GM12864 (cell line): ENCODE measurements at regions not wholly inside any gene's neighbourhood (a gene's known extent, or its start where the extent isn't known, plus 50 kb on each side); places are given as distances from the start of the nearest gene placed in this dataset.

Experiments
- DNase-seq: peaks from one replicate; pipeline ENCODE4 v3.0.0-alpha.2; 2011; ENCODE audit warnings: low read depth
- H3K4me3 ChIP-seq: 2 replicates; pipeline ENCODE4 v1.5.1; 2011; ENCODE audit warnings: mild to moderate bottlenecking, low read depth, low read length, control low read depth
- CTCF ChIP-seq: IDR thresholded peaks from 2 replicates; pipeline ENCODE4 v1.5.1; 2011; ENCODE audit warnings: low read depth, mild to moderate bottlenecking, moderate library complexity, low read length, control low read depth, inconsistent platforms; ENCODE audit errors: missing control alignments

GRCh38 chr4:36394352-36394903, 113.0 kb downstream of the DTHD1 start:
- DNase-seq: peak; percentile 13
- no peak overlapping the region for H3K4me3 ChIP-seq
- no peak for TF ChIP-seq CTCF

DNA sequence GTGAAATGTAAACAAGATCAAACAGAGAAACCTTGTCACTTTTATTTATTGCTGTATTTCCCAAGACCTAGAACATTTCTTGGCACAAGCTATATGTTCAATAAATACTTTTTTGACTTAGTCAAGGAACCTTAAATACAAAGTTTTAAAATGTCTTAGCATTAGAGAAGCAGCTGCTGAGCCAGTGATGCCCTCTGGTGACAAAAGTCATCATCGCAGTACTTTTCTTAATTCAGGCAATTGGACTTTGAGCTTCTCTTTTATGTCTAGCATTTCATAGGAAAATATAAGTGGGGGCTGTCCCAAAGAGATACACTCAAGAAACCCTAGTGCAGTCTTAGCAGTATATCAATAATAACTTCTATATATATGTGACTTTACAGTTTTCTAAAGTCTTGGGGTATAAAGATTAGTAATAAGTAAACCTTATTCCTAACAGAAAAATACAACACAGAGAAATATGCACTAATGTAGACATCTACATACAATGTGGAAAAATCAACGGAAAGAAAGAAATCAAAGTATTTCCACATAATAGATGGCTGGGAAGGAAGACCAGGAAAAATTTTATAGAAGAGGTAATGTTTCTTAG, 118.4 kb downstream of the DTHD1 start:
- peak; percentile 77 for TF ChIP-seq CTCF
- no peak overlapping the region for H3K4me3 ChIP-seq
- no peak for DNase-seq

- no peak for DNase-seq
- no peak for TF ChIP-seq CTCF
- H3K4me3 ChIP-seq: no peak overlapping the region
These were observed 120.8 kb downstream of the DTHD1 start for GRCh38 chr4:36402008-36402758.

- H3K4me3 ChIP-seq: no peak overlapping the region
- no peak for DNase-seq
- TF ChIP-seq CTCF: no peak
These were observed 129.9 kb downstream of the DTHD1 start for GRCh38 chr4:36411338-36411737.

DNA sequence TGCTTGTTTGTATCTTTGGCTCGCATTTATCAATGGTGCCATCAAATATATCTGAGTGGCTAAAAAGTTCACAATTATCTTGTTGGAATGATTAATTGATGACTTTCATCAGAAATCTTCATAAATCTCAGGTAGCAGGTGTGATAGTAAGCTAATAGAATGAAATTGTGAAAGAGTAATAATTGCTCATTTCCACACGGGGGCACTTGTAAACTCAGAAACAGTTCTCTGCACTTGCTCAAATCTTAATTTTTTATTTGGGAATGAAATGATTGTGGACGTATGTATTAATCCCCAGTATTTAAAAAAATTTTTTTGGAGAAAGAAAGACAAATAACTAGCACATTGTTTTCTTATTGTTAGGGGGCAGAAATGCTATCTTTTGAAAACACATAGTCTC, 132.8 kb downstream of the DTHD1 start:
- H3K4me3 ChIP-seq: no peak overlapping the region
- no peak for DNase-seq
- peak; percentile 34 for TF ChIP-seq CTCF

DNA sequence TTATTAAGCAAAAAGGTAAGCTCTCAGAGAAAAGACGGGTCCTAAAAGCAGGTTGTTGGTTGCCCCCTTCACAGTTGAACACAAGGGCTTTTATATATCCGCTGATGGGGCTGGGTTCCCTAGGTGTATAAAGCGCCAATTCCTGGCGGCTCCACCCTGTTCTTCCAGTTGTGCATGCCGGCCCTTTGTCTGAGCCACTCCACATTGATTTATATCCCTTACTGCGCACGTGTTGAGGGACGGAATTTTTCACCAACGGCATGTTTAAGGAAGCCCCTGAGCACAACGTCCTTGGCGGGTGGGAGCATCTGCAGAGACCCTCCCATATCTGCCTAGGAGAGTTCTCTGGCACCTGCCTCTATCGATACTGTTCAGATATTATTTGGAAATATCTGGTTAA, 135.7 kb downstream of the DTHD1 start:
- TF ChIP-seq CTCF: no peak
- H3K4me3 ChIP-seq: no peak overlapping the region
- DNase-seq: no peak
